ENCODE measurements at regions not wholly inside any gene's neighbourhood (a gene's known extent, or its start where the extent isn't known, plus 50 kb on each side); places are given as distances from the start of the nearest gene placed in this dataset.
"Not testable (repeated sequence)": the region's sequence is repeated elsewhere in the genome, so short reads cannot be mapped to it uniquely, and the experiment has no call there.

DNA sequence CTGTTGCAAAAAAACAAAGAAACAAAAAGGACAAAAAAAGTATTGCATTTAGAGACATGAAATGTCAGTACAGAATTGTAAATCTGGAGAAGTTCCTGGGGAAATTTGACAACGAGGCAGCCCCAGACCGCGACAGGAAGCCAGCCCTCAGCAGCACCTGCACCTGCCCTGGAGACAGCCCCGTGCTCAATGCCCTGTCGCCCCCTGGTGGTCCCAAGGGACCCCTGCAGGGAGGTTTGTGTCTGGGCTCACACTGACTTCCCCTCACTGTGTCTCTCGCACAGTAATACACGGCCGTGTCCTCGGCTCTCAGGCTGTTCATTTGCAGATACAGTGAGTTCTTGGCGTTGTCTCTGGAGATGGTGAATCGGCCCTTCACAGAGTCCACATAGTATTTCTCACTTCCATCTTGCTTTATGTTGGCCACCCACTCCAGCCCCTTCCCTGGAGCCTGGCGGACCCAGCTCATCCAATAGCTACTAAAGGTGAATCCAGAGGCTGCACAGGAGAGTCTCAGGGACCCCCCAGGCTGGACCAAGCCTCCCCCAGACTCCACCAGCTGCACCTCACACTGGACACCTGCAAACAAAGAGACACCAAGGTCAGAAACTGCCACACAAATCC is 535.6 kb downstream of the TMEM121 start:
- H3K27me3 ChIP-seq; ATAC-seq; H3K36me3 ChIP-seq (replicated peaks in 1 of 2; ENCODE audit: insufficient read depth in 1 of 2, low read depth in 2 of 2); H3K4me3 ChIP-seq; intact Hi-C loops (cut with DNase I); H3K9me3 ChIP-seq; H3K4me1 ChIP-seq; H3K27ac ChIP-seq: not testable (repeated sequence)
- TF ChIP-seq, protein P1, sequence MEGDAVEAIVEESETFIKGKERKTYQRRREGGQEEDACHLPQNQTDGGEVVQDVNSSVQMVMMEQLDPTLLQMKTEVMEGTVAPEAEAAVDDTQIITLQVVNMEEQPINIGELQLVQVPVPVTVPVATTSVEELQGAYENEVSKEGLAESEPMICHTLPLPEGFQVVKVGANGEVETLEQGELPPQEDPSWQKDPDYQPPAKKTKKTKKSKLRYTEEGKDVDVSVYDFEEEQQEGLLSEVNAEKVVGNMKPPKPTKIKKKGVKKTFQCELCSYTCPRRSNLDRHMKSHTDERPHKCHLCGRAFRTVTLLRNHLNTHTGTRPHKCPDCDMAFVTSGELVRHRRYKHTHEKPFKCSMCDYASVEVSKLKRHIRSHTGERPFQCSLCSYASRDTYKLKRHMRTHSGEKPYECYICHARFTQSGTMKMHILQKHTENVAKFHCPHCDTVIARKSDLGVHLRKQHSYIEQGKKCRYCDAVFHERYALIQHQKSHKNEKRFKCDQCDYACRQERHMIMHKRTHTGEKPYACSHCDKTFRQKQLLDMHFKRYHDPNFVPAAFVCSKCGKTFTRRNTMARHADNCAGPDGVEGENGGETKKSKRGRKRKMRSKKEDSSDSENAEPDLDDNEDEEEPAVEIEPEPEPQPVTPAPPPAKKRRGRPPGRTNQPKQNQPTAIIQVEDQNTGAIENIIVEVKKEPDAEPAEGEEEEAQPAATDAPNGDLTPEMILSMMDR (IDR thresholded peaks at IDR 0.05): peak in 5 of 7 experiments; percentile 15 to 41 (median 20)
- peak; percentile 33 to 63 (median 43) for DNase-seq
- WGBS, 2 donors: 24 to 32% methylated on average over 11 to 12 of the region's 12 CpGs

DNA sequence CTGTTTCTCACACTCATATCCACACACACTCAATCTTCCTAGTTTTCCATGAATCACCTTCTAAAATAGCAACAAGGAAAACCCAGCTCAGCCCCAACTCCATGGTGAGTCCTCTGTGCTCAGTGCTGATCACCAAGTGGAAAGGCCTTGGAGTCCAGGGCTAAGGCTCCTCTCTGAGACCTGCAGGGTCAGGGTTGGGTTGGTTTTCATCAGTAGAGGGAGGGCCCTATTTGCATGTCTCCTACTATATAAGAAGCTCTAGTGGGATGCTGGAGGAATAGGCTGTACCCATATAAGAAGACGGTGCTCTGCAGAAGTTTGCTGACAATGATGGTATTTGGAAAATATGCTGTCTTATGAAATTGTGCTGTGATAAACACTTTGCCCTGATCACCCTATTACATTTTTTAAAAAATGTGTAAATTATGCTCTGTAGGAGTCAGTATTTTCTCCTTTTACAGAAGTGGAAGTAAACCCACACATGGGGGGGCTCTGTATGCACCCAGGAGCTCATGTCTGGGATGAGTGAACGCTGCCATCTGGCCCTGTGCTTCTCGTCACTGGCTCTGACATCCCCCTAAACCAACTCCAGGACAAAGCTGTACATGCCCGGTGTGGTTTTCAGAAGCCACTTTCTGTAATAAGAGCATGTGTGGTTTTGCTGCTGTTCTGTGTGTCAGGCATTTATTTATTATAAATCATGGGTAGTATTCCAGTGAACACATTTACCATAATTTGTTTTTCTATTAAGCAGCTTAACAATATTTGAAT is 536.3 kb downstream of the TMEM121 start:
- Histone ChIP-seq H3K4me1 (no peaks in the 10 kb centered on the region), H3K36me3 (replicated peaks in 1 of 2; ENCODE audit: insufficient read depth in 1 of 2, low read depth in 2 of 2) (no peaks in the 10 kb centered on the region), H3K27ac (no peak overlapping the region), H3K27me3 (no peaks in the 10 kb centered on the region), H3K4me3 (no peak overlapping the region), H3K9me3 (no peaks in the 10 kb centered on the region)
- 47 to 60% methylated on average over 4 of the region's 4 CpGs for WGBS, 2 donors
- DNase-seq (no peak), ATAC-seq (no peak)
- TF ChIP-seq, protein P1 (IDR thresholded peaks at IDR 0.05): no peak
- TF ChIP-seq POLR2A (IDR thresholded peaks at IDR 0.05): no peak
- intact Hi-C loops (cut with DNase I): no loop called here

DNA sequence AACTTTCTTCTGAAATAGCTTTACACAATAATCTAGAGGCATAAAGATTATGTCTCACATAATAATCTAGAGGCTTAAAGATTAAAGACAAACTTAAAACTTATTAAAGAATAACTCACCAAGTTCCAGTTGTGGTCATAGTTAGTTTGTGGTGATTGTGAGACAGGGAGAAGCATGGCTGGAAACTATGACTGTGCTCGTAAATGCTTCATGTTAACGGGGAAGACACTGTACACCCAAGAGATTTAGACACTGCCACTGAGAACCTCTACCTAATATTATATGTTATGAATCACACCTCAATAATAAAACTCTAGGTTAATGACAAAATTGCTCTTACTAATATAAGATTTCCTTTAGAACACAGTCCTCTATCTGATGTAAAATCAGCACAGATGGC is 541.6 kb downstream of the TMEM121 start:
- H3K4me3 ChIP-seq: no peak overlapping the region
- H3K27ac ChIP-seq: no peak overlapping the region
- TF ChIP-seq, protein P1 (IDR thresholded peaks at IDR 0.05): no peak
- no peak for TF ChIP-seq POLR2A (IDR thresholded peaks at IDR 0.05)
- no peaks in the 10 kb centered on the region for H3K4me1 ChIP-seq
- H3K9me3 ChIP-seq: no peaks in the 10 kb centered on the region
- no peak for ATAC-seq
- WGBS, 2 donors: 62 to 76% methylated on average over 2 of the region's 2 CpGs
- DNase-seq: no peak
- no peaks in the 10 kb centered on the region for H3K36me3 ChIP-seq (replicated peaks in 1 of 2; ENCODE audit: insufficient read depth in 1 of 2, low read depth in 2 of 2)
- intact Hi-C loops (cut with DNase I): no loop called here
- H3K27me3 ChIP-seq: no peaks in the 10 kb centered on the region

DNA sequence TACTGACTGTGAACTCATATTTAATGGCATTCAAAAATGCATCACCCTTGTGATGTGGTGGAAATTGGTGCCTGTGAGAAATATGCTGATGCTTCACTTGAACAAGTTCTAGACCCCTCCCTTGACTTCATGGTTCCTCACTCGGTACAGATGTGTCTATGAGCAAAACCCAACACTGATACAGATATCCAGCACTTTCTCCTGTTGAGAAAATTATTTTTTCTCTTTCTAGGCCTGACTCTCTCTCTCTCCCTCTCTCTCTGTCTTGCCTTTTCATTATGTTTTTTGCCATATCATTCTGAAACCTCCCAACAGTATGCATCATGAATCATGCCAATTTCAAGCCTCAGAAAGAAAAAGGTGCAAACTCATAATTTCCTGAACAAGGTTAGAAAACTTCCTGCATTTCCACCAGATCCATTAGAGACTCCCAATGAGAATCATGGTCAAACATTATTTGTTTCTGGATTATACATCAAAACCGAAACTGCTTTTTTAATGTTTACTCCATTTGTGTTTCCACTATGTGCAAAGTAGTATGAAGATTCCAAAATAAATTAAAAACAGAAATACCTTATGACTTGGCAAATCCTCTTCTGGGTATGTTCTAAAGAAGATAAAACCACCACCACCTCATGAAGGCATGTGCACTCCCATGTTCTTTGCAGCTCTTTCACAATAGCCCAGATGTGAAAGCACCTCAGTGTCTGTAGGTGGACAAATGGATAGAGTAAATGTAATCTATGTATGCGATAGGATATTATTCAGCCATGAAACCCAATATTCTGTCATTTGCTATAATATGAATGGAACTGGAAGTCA is 543.6 kb downstream of the TMEM121 start:
- H3K36me3 ChIP-seq (replicated peaks in 1 of 2; ENCODE audit: insufficient read depth in 1 of 2, low read depth in 2 of 2): no peaks in the 10 kb centered on the region
- H3K27ac ChIP-seq: no peak overlapping the region
- WGBS, 2 donors: 38 to 42% methylated on average over 3 of the region's 3 CpGs
- DNase-seq (no peak), ATAC-seq (no peak)
- no peak overlapping the region for H3K4me3 ChIP-seq
- intact Hi-C loops (cut with DNase I): no loop called here
- no peak for TF ChIP-seq POLR2A (IDR thresholded peaks at IDR 0.05)
- TF ChIP-seq, protein P1 (IDR thresholded peaks at IDR 0.05): no peak
- H3K27me3 ChIP-seq: no peaks in the 10 kb centered on the region
- H3K9me3 ChIP-seq: no peaks in the 10 kb centered on the region
- no peaks in the 10 kb centered on the region for H3K4me1 ChIP-seq

Data from body of pancreas (tissue), 4 donors.